ENCODE measurements at regions not wholly inside any gene's neighbourhood (a gene's known extent, or its start where the extent isn't known, plus 50 kb on each side); places are given as distances from the start of the nearest gene placed in this dataset.

DNA sequence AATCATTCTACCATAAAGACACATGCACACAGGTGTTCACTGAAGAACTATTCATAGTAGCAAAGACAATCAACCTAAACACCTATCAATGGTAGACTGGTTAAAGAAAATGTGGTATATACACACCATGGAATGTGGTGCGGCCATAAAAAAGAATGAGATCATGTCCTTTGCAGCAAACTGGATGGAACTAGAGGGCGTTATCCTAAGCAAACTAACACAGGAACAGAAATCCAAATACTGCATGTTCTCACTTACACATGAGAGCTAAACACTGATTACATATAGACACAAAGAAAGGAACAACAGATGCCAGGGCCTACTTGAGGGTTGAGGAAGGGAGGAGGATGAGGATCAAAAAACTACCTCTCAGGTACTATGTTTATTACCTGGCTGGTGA lies 103.8 kb downstream of the DRD1 start:
- TF ChIP-seq, protein P1, sequence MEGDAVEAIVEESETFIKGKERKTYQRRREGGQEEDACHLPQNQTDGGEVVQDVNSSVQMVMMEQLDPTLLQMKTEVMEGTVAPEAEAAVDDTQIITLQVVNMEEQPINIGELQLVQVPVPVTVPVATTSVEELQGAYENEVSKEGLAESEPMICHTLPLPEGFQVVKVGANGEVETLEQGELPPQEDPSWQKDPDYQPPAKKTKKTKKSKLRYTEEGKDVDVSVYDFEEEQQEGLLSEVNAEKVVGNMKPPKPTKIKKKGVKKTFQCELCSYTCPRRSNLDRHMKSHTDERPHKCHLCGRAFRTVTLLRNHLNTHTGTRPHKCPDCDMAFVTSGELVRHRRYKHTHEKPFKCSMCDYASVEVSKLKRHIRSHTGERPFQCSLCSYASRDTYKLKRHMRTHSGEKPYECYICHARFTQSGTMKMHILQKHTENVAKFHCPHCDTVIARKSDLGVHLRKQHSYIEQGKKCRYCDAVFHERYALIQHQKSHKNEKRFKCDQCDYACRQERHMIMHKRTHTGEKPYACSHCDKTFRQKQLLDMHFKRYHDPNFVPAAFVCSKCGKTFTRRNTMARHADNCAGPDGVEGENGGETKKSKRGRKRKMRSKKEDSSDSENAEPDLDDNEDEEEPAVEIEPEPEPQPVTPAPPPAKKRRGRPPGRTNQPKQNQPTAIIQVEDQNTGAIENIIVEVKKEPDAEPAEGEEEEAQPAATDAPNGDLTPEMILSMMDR (IDR thresholded peaks at IDR 0.05): no peak
- TF ChIP-seq POLR2AphosphoS5 (IDR thresholded peaks at IDR 0.05): no peak
